NAMALWA (cell line): ENCODE measurements at regions not wholly inside any gene's neighbourhood (a gene's known extent, or its start where the extent isn't known, plus 50 kb on each side); places are given as distances from the start of the nearest gene placed in this dataset.

Source experiments
- DNase-seq: peaks from one replicate; pipeline ENCODE4 v3.0.0-alpha.2; 2015; ENCODE audit warnings: low spot score

- DNase-seq: no peak
Observed at GRCh38 chr11:70026726-70027125, 51.4 kb upstream of the ANO1 start.

DNA sequence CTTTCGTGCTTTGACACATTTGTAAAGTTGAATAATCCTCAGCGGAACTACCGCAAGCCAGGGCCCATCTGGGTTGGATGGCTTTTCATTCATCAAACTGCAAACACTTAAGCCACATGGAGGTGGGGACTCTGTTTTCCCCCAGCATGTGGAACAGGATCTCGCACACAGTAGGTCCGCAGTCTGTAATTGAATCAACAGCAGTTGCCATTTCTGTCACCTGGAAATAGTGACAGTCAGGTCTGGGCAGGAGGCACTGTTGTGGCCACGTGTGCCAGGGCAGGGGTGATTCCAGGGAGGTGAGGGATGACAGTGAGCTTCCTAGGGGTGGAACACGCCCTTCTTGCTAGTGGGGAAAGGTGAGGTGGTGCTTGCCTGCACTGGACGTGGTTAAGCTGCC, 50.7 kb upstream of the ANO1 start:
- DNase-seq: no peak

- DNase-seq: no peak
Observed at GRCh38 chr11:70028147-70028855, 49.8 kb upstream of the ANO1 start.
